Right lobe of liver (tissue), 4 donors: ENCODE measurements at regions not wholly inside any gene's neighbourhood (a gene's known extent, or its start where the extent isn't known, plus 50 kb on each side); places are given as distances from the start of the nearest gene placed in this dataset.

ENCODE experiments used
- POLR2A ChIP-seq: fragments of 450-650 bp; IDR thresholded peaks from one replicate; pipeline ENCODE4 v1.6.1; 2017; ENCODE audit warnings: antibody characterized with exemption, mild to moderate bottlenecking
- TF ChIP-seq, protein P1 (sequence below), 4 donors: fragments of 200-600 bp in 3 of 4; fragments of 450-650 bp in 1 of 4; IDR thresholded peaks; one replicate each; pipeline versions ENCODE4 v1.5.1 to v1.8.0; 2016 to 2022; ENCODE audit warnings: antibody characterized with exemption in 4 of 4, mild to moderate bottlenecking in 2 of 4
- donor health status: DM: no; HTN: no; CAD: no.
- donor health status: DM: no; HTN: no; CAD: no.
- donor health status: DM: no; HTN: yes; CAD: no.

DNA sequence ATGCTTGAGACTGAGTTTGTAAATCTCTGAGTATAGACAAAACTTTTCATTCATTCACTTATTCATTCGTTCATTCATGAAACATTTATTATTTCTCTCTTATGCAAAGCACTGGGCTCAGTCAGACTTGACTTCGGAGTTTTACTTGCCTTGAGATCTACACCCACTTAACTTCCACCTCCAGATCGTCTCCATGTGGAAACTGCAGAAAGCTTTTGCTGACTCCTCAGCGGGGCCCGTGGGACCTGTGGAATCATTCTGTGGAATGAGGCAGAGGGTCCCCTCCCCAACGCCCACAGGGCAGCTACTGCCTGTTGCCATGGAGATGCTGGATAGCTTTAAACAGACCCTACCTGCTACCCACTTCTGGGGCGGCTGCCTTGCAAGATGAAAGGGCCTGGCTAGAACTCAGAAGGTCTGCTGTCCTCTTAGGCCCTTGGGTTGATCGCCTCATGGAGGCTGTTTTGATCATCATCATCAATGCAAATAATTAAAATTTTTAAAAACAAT, 66.4 kb upstream of the KCNG1 start:
- TF ChIP-seq, protein P1, sequence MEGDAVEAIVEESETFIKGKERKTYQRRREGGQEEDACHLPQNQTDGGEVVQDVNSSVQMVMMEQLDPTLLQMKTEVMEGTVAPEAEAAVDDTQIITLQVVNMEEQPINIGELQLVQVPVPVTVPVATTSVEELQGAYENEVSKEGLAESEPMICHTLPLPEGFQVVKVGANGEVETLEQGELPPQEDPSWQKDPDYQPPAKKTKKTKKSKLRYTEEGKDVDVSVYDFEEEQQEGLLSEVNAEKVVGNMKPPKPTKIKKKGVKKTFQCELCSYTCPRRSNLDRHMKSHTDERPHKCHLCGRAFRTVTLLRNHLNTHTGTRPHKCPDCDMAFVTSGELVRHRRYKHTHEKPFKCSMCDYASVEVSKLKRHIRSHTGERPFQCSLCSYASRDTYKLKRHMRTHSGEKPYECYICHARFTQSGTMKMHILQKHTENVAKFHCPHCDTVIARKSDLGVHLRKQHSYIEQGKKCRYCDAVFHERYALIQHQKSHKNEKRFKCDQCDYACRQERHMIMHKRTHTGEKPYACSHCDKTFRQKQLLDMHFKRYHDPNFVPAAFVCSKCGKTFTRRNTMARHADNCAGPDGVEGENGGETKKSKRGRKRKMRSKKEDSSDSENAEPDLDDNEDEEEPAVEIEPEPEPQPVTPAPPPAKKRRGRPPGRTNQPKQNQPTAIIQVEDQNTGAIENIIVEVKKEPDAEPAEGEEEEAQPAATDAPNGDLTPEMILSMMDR (IDR thresholded peaks at IDR 0.05): no peak
- TF ChIP-seq POLR2A: no peak
